GM18505 (cell line): ENCODE measurements at regions not wholly inside any gene's neighbourhood (a gene's known extent, or its start where the extent isn't known, plus 50 kb on each side); places are given as distances from the start of the nearest gene placed in this dataset.
"Not testable (repeated sequence)": the region's sequence is repeated elsewhere in the genome, so short reads cannot be mapped to it uniquely, and the experiment has no call there.

Experiments used
- ATAC-seq: cut with Tn5 transposase; IDR thresholded peaks from one replicate; pipeline ENCODE4 v1.9.1; 2021; ENCODE audit not compliant: unreplicated experiment
- POLR2A ChIP-seq: IDR thresholded peaks from 4 replicates; pipeline ENCODE4 v1.6.1; 2011; ENCODE audit warnings: borderline replicate concordance; ENCODE audit not compliant: insufficient read depth, insufficient read length; ENCODE audit errors: extremely low read depth

DNA sequence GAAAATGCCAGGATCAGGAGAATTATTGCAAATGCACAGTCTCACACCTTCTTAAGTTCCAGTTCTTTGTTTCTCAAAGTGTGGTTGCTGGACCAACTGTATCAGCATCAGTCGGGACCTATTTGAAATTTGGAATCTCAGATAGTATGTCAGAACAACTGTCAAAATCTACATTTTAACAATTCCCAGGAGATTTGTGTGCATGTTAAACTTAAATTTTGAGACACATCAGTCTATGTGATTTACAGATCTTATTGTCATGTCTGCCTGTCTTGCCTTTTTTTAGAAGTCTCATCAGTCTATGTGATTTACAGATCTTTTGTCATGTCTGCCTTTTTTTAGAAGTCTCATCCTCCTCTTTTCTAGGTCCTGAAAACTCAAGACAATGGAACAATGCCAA is 243.6 kb upstream of the MEIS1 start:
- TF ChIP-seq POLR2A, result no peak
- no peak for ATAC-seq

DNA sequence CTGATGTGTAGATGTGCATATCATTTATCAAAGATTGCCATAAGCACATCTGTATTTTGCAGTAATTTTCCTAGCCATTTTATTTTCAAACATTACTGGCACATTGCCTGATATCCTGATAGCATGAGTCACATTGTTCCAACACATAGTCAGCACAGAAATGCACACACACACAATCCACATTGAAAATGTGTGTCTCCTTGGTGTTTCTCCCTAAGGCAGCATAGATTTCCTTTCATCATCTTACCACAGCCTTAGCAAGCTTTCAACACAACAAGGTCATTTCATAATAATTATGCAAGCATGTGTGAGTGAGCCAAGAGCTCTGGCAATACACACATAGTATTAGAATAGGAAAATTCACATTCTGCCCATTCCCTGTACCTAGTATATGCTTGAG is 245.4 kb upstream of the MEIS1 start:
- no peak for TF ChIP-seq POLR2A
- ATAC-seq, result no peak

- no peak for TF ChIP-seq POLR2A
- no peak for ATAC-seq
Measured at GRCh38 chr2:66186537-66186936, 248.4 kb upstream of the MEIS1 start.

DNA sequence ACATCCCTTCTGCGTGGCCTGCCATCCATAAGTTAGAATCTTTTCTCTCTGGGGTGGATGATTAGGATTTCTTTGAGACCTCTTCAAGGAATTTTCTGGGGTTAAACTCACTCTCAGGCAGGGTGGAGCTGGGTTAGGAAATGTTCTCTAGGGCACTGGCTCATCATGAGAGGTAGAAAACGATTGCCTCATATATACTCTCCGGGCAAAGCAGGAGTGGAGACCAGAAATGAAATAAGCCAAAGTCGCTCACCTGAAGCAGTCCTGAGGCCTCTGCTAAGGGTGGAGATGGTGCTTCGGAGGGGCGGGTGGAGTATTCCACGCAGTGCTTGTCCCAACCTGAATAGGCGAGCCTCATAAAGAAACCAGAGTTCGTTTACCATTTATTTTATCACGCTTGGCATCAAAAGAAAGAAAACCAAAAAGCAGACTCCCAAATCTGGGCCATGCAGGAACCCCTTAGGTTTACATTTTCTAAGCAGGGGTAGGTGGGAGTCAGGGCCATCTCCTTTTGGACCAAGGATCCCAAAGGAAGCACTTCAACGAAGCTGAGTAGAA is 249.3 kb upstream of the MEIS1 start:
- no peak for ATAC-seq
- no peak for TF ChIP-seq POLR2A

- not testable (repeated sequence) for ATAC-seq
Measured at GRCh38 chr2:66177128-66177796, 257.7 kb upstream of the MEIS1 start.

DNA sequence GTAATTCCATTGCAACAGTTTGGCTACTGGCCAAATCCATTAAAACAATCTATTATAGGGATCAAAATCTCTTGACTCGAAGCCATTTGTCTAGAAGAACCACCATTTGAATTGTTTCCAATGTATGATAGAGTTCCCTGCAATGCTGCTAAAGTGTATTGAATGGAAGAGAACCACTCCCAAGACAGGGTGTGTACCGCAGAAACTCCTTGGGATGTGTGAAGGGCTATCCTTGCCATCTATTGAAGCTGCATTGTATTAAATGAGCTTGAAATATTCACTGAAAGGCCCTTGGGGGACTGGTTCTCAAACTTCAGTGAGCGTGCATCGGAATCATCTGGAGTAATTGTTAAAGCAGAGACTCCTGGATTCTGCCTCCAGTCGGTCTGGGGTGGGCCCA is 260.4 kb upstream of the MEIS1 start:
- no peak for ATAC-seq
- TF ChIP-seq POLR2A, result no peak

DNA sequence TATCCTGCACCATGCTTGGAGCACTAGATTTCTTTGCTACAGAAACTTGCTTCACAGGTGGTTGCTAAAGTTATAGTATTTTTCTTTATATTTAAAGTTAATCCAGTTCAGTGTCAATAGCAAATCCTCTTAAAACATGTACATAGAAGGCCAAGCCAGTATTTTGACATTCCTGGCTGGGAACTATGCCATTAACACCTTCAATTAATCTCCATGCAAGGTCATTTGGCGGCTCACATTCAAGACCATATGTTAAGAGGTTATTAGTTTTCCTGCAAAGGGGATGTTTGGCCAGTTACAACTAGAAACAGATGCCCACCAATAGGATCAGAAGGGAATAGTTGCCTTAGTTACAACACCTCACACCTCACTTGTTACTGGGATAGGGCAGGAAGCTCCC is 261.3 kb upstream of the MEIS1 start:
- no peak for ATAC-seq
- no peak for TF ChIP-seq POLR2A

- no peak for TF ChIP-seq POLR2A
- ATAC-seq, result no peak
Measured at GRCh38 chr2:66171530-66171929, 263.4 kb upstream of the MEIS1 start.

- TF ChIP-seq POLR2A, result no peak
- ATAC-seq, result no peak
Measured at GRCh38 chr2:66170744-66171330, 264.1 kb upstream of the MEIS1 start.

GRCh38 chr2:66169076-66169475 is 265.8 kb upstream of the MEIS1 start:
- no peak for TF ChIP-seq POLR2A
- no peak for ATAC-seq

GRCh38 chr2:66164470-66164869 is 270.5 kb upstream of the MEIS1 start:
- TF ChIP-seq POLR2A, result no peak
- no peak for ATAC-seq

DNA sequence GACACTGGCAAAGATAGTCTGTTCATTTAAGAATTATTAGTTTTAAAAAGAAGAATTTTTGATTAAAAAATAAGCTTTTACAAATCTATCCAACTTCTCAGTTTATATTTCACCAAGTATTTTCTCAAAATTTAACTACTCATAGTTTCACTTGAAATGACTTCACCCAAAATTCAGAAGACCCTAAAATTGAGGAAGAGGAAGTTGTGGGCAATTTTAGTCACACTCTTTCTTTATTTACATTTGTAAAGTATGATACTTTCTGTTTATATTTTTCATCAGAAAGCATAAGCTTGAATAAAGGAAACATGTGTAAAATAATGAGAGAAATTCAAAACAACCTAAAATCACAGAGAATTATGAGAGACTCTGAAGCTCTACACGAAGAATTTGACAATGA is 278.8 kb upstream of the MEIS1 start:
- ATAC-seq, result no peak
- TF ChIP-seq POLR2A, result no peak

DNA sequence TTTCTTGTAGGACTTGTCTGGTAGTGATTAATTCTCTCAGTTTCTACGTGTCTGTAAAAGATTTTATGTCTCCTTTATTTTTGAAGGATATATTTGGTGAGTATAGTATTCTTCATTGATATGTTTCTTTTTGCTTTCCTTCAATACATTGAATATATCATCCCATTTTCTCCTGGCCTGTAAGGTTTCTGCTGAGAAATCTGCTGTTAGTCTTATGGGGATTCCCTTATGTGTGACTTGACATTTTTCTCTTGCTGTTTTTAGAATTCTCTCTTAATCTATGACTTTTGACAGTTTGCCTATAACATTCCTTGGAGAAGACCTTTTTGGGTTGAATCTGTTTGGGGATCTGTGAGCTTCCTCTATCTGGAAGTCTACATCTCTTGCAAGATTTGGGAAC is 281.0 kb upstream of the MEIS1 start:
- TF ChIP-seq POLR2A, result no peak
- ATAC-seq, result no peak

- TF ChIP-seq POLR2A, result no peak
- ATAC-seq, result no peak
Measured at GRCh38 chr2:66145490-66145889, 289.4 kb upstream of the MEIS1 start.

GRCh38 chr2:66144324-66144723 is 290.6 kb upstream of the MEIS1 start:
- not testable (repeated sequence) for ATAC-seq
